ENCODE measurements at regions not wholly inside any gene's neighbourhood (a gene's known extent, or its start where the extent isn't known, plus 50 kb on each side); places are given as distances from the start of the nearest gene placed in this dataset.

GRCh38 chr5:40166802-40167201, 512.9 kb upstream of the PTGER4 start:
- TF ChIP-seq EZH2 (IDR thresholded peaks at IDR 0.05; ENCODE audit: low read length, unreplicated experiment), result no peak
- TF ChIP-seq, protein P1, sequence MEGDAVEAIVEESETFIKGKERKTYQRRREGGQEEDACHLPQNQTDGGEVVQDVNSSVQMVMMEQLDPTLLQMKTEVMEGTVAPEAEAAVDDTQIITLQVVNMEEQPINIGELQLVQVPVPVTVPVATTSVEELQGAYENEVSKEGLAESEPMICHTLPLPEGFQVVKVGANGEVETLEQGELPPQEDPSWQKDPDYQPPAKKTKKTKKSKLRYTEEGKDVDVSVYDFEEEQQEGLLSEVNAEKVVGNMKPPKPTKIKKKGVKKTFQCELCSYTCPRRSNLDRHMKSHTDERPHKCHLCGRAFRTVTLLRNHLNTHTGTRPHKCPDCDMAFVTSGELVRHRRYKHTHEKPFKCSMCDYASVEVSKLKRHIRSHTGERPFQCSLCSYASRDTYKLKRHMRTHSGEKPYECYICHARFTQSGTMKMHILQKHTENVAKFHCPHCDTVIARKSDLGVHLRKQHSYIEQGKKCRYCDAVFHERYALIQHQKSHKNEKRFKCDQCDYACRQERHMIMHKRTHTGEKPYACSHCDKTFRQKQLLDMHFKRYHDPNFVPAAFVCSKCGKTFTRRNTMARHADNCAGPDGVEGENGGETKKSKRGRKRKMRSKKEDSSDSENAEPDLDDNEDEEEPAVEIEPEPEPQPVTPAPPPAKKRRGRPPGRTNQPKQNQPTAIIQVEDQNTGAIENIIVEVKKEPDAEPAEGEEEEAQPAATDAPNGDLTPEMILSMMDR (conservative IDR thresholded peaks at IDR 0.05; ENCODE audit: low read depth, low read length), result no peak
